ENCODE measurements at regions not wholly inside any gene's neighbourhood (a gene's known extent, or its start where the extent isn't known, plus 50 kb on each side); places are given as distances from the start of the nearest gene placed in this dataset.

GRCh38 chr9:89880721-89881120 lies 275.9 kb downstream of the GADD45G start:
- TF ChIP-seq CTCF (IDR thresholded peaks at IDR 0.05) (no peak), POLR2A (IDR thresholded peaks at IDR 0.05) (no peak)
